Mucosa of descending colon (tissue), 3 donors: ENCODE measurements at regions not wholly inside any gene's neighbourhood (a gene's known extent, or its start where the extent isn't known, plus 50 kb on each side); places are given as distances from the start of the nearest gene placed in this dataset.

ENCODE experiments used
- ATAC-seq: fragments of 200-7000 bp; cut with Tn5 transposase; one replicate; pipeline ENCODE4 v1.9.1; 2020; ENCODE audit warnings: mild to moderate bottlenecking, moderate library complexity
- DNase-seq, 3 donors: peaks; one replicate each; pipeline ENCODE4 v3.0.0-alpha.2; 2020
- H3K36me3 ChIP-seq: fragments of 200-600 bp; one replicate; pipeline ENCODE4 v1.8.0; 2021; ENCODE audit warnings: low read depth, mild to moderate bottlenecking
- H3K4me1 ChIP-seq: fragments of 200-600 bp; one replicate; pipeline ENCODE4 v1.8.0; 2021; ENCODE audit warnings: low read depth, mild to moderate bottlenecking
- H3K4me3 ChIP-seq: fragments of 200-600 bp; one replicate; pipeline ENCODE4 v1.8.0; 2021; ENCODE audit warnings: mild to moderate bottlenecking
- H3K9me3 ChIP-seq: fragments of 200-600 bp; one replicate; pipeline ENCODE4 v1.8.0; 2021; ENCODE audit warnings: mild to moderate bottlenecking
- intact Hi-C, 2 donors: fragments of 100-400 bp; cut with DNase I in 1 of 2; cut with micrococcal nuclease in 1 of 2; formaldehyde crosslinking; loops; one replicate each; pipeline versions ENCODE4 v1.11.0 to v1.11.1; 2022; cut with DNase I, micrococcal nuclease
- TF ChIP-seq, protein P1 (sequence below): fragments of 200-600 bp; IDR thresholded peaks from one replicate; pipeline ENCODE4 v1.8.0; 2022; ENCODE audit warnings: antibody characterized with exemption, mild to moderate bottlenecking
- donor health status: DM: no; HTN: no; CAD: no; lungs with moderate emphysema.
- donor health status: DM: no; HTN: no; CAD: no.
- donor health status: DM: no; HTN: yes; CAD: no.

DNA sequence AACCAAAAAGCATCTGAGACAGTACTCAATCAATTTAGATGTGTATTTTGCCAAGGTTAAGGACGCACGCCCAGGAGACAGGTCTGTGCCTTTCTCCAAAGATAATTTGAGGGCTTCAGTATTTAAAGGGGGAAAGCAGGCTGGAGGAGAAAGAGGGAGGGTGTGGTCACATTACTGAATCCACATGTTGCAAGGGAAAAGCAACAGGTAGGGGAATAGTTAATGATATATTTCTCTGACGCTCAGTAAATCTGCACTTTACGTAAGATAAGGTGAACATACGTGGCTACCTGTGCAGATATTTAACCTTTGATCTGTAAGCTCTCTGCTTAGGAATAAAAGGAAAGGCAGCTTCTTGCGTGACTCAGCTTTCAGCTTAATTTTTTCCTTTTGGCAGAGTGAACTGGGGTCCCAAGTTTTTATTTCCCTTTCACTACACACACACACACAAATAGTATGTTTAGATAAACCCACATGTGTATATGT lies 443.4 kb downstream of the NTRK2 start:
- intact Hi-C loops = no loop called here
- H3K4me1 ChIP-seq = no peaks in the 10 kb centered on the region
- DNase-seq = no peak
- TF ChIP-seq, protein P1, sequence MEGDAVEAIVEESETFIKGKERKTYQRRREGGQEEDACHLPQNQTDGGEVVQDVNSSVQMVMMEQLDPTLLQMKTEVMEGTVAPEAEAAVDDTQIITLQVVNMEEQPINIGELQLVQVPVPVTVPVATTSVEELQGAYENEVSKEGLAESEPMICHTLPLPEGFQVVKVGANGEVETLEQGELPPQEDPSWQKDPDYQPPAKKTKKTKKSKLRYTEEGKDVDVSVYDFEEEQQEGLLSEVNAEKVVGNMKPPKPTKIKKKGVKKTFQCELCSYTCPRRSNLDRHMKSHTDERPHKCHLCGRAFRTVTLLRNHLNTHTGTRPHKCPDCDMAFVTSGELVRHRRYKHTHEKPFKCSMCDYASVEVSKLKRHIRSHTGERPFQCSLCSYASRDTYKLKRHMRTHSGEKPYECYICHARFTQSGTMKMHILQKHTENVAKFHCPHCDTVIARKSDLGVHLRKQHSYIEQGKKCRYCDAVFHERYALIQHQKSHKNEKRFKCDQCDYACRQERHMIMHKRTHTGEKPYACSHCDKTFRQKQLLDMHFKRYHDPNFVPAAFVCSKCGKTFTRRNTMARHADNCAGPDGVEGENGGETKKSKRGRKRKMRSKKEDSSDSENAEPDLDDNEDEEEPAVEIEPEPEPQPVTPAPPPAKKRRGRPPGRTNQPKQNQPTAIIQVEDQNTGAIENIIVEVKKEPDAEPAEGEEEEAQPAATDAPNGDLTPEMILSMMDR = no peak
- H3K4me3 ChIP-seq = no peak overlapping the region
- peak; percentile 51 for ATAC-seq
- no peaks in the 10 kb centered on the region for H3K36me3 ChIP-seq
- H3K9me3 ChIP-seq = no peaks in the 10 kb centered on the region

DNA sequence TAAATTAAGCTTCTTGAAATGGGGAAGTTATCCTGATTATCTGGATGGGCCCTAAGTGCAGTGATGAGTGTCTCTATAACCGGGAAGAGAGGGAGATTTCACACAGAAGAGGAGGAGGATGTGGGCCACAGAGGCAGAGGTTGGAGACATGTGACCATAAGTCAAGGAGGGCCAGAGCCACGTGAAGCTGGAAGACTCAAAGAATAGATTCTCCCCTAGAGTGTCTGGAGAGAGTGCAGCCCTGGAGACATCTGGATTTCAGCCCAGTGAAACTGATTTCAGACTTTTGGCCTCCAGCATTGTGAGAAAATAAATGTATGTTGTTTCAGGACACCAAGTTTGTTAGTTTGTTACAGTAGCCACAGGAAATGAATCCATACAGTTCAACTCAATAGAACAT lies 442.9 kb downstream of the NTRK2 start:
- no peaks in the 10 kb centered on the region for H3K4me1 ChIP-seq
- no peak for ATAC-seq
- TF ChIP-seq, protein P1 = no peak
- intact Hi-C loops = no loop called here
- no peak for DNase-seq
- no peaks in the 10 kb centered on the region for H3K36me3 ChIP-seq
- H3K4me3 ChIP-seq = no peak overlapping the region
- no peaks in the 10 kb centered on the region for H3K9me3 ChIP-seq

- H3K36me3 ChIP-seq = no peaks in the 10 kb centered on the region
- ATAC-seq = peak; percentile 31
- intact Hi-C loops = no loop called here
Observed at GRCh38 chr9:85108746-85109145, 439.2 kb downstream of the NTRK2 start.

GRCh38 chr9:85108229-85108628 lies 438.7 kb downstream of the NTRK2 start:
- H3K4me3 ChIP-seq = no peak overlapping the region
- intact Hi-C loops = no loop called here
- TF ChIP-seq, protein P1 = no peak
- no peaks in the 10 kb centered on the region for H3K4me1 ChIP-seq
- no peaks in the 10 kb centered on the region for H3K9me3 ChIP-seq
- H3K36me3 ChIP-seq = no peaks in the 10 kb centered on the region
- ATAC-seq = no peak
- no peak for DNase-seq

More at GRCh38 chr9:85108746-85109145, 439.2 kb downstream of the NTRK2 start:
- Histone ChIP-seq H3K4me1 (no peaks in the 10 kb centered on the region), H3K4me3 (no peak overlapping the region), H3K9me3 (no peaks in the 10 kb centered on the region)
- TF ChIP-seq, protein P1 = no peak
- no peak for DNase-seq

GRCh38 chr9:85089188-85089969 lies 419.9 kb downstream of the NTRK2 start:
- TF ChIP-seq, protein P1 = no peak
- Histone ChIP-seq H3K9me3 (no peaks in the 10 kb centered on the region), H3K36me3 (no peaks in the 10 kb centered on the region), H3K4me1 (no peaks in the 10 kb centered on the region), H3K4me3 (no peak overlapping the region)
- DNase-seq (no peak), ATAC-seq (no peak)
- intact Hi-C loops = no loop called here
